HG03460 (cell line): ENCODE measurements at regions not wholly inside any gene's neighbourhood (a gene's known extent, or its start where the extent isn't known, plus 50 kb on each side); places are given as distances from the start of the nearest gene placed in this dataset.
"Not testable (repeated sequence)": the region's sequence is repeated elsewhere in the genome, so short reads cannot be mapped to it uniquely, and the experiment has no call there.

Experiments
- ATAC-seq: cut with Tn5 transposase; IDR thresholded peaks from one replicate; pipeline ENCODE4 v1.9.1; 2021; ENCODE audit not compliant: unreplicated experiment

DNA sequence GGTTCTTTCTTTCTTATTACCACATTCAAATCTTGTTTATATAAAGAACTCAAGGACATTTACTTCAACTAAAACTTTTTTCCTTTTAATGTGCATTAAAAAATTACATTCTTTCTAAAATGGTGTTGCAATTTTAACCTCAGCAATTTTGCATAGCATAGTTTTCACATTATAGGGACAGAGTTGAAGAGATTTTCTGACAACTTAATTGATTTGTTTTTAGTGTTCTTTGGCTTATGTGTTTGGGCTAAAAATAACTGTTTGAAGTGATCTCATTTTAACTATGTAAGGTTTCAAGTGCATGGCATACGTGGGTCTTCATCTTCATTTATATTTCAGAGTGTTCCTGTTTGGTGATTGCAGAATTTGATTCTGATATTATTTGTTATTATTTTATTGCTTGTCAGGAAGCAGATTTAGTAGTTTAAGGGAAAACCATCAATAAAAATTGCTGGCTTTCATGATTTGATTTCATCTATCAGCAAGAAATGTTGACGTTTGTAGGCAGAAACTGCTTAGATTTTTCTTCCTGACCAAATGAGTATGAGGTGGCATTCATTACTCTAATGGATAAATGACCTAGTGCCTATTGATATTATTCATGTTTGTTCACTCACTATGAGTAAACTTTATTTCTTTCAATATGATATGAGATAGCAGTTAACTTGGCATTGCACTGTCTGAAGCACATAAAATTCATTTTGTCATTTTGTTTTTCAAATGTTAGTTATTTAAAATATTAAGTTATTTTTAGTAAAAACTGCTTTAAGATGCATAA is 398.4 kb downstream of the NUP35 start:
- no peak for ATAC-seq

DNA sequence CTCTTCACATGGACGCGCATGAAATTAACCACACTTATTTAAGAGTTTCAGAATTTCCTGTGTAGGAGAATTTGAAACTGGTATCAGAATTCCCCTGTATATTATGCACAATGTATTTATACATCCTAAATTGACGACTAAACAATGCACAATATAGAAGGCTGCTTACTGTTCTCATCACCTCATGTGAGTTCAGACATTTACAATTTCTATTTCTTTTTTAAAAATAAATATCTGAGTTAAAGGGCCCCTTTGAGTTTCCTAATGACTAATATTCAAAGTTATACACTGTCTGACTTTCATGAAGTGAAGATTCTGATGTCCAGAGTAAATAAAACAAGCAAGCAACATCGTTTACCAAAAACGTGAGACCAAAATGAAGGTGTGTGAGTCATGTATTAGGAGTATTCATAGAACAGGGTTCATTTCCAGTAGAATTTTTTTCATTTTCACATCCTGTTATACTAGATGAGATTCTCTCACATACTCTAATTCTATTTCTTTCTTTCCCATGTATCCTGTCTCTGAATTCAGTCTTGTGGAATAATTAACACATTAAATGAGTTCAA is 406.2 kb downstream of the NUP35 start:
- ATAC-seq = no peak

DNA sequence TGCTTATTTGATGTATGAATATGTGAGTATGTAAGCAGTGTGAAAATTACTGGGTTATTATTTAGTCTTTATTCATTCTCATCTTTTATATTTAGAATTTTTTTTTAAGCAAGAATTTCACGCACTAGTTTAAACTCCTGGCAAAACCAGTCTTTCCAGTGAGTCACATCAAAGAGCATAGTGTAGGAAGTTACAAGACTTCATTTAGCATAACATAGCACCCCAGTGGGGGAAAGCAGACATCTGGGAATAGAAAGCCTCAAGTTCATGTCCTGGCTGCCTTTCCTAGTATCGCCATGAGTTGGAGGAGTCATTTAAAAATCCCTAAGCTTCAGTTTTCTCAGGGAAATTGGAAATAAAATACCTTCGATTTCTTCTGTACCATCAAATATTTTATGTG is 408.3 kb downstream of the NUP35 start:
- ATAC-seq = no peak

DNA sequence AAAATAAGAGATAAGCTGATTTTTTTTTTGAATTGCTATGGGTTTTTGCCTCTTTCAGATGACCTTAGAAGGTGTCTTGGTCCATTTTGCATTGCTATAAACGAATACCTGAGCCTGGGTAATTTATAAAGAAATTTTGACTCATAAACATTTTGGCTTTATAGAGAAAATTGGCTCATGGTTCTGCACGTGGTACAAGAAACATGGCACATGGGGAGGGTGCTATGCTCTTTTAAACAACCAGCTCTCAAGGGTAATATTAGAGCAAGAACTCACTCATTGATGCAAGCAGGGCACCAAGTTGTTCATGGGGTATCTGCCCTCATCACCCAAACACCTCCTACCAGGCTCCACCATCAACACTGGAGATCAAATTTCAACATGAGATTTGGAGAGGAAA is 408.8 kb downstream of the NUP35 start:
- ATAC-seq = no peak

DNA sequence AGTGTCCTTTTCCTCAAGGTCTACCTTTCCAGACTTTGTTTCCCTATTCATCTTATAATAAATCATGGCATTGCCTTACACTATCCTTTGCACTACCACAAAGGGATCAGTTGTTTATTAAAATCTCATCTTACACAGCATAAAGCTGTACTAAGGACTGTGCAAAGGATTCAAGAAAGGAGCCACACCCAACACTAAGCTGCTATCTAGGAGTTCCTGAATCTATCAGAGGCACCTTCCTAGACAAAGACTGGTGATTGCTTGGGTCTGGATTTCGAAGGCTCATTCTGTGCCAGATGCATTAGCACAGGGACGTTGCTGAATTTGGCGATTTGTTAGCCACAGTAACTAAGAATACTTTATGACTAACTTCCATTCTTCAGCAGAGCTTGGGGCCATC is 412.0 kb downstream of the NUP35 start:
- ATAC-seq = no peak

DNA sequence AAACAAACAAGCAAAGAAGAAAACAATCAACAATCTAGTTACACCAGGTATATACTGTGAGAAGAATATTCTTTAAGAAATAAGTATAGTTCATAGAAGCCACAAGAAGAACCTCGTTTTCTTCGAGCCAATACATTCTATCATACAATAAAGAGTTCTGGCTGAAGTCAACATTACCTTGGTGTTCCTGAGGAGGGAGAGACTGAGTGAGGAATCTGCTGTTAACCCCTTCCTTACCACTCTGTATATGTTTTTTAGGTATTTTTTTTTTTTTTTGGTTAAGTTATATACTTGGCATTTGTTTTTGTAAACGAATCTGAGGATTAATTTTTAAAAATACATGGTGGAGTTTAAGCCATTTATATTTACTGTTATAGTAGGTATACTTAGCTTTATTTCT is 412.5 kb downstream of the NUP35 start:
- no peak for ATAC-seq

DNA sequence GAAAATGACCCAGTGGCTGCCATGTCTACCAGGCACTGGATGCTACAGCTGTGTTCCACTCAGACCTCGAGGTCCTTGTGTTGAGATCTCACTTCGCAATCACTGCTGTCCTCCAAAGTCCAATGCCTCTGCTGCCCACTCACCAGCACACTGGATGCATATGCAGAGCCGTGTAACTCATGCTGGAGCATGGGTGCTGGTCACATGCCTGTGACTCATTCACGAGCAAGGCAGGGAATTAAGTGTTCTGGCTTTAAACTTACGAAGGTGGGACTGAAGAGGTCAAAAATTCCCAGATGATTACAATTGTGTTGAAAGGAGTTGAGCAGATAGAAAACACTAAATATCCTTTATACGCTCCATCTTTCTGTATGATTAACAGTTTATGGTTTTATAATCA is 417.5 kb downstream of the NUP35 start:
- no peak for ATAC-seq

DNA sequence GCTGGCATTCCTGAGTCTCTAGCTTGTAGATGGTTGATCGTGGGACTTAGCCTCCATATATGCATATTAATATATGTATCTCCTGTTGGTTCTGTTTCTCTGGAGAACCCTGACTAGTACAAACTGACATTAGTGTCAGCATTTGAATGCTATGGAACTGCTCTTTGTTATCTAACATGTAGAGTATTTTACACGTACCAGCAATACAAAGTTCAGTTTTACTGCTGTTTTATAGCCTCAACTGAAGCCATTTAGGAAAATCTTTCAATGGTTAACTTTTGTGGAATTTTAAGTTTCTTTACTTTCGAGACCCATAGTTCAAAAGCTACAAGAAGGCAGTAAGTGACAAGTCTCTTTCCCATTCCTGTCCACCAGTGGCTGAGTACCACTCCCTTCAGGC is 418.4 kb downstream of the NUP35 start:
- no peak for ATAC-seq

DNA sequence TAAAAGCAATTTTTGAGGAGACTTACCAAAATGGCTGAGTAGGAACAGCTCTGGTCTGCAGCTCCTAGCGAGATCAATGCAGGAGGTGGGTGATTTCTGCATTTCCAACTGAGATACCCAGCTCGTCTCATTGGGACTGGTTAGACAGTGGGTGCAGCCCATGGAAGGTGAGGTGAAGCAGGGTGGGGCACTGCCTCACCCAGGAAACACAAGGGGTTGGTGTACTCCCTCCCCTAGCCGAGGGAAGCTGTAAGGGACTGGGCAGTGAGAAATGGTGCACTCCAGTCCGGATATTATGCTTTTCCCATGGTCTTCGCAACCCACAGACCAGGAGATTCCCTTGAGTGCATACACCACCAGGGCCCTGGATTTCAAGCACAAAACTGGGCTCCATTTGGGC is 419.0 kb downstream of the NUP35 start:
- no peak for ATAC-seq

DNA sequence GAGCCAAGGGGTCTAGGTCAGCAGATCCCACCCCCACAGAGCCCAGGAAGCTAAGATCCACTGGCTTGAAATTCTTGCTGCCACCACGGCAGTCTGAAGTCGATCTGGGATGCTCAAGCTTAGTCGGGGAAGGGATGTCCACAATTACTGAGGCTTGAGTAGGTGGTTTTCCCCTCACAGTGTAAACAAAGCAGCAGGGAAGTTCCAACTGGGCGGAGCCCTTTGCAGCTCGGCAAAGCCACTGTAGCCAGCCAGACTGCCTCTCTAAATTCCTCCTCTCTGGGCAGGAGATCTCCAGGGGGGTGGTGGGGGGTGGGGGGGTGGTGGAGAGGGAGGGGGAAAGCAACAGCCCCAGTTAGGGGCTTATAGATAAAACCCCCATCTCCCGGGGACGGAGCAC is 419.5 kb downstream of the NUP35 start:
- no peak for ATAC-seq

DNA sequence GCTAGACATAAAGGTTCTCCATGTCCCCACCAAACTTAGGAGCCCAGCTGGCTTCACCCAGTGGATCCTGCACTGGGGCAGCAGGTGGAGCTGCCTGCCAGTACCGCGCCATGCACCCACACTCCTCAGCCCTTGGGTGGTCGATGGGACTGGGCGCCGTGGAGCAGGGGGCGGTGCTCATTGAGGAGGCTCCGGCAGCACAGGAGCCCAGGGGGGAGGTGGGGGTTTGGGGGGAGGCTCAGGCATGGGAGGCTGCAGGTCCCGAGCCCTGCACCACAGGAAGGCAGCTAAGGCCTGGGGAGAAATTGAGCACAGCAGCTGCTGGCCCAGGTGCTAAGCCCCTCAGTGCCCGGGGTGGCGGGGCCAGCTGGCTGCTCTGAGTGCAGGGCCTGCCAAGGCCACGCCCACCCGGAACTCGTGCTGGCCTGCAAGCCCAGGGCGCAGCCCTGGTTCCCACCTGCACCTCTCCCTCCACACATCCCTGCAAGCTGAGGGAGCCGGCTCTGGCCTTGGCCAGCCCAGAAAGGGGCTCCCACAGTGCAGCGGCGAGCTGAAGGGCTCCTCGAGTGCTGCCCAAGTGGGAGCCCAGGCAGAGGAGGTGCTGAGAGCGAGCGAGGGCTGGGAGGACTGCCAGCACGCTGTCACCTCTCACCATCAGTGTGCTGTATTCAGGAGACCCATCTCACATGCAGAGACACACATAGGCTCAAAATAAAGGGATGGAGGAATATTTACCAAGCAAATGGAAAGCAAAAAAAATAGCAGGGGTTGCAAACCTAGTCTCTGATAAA is 422.5 kb downstream of the NUP35 start:
- ATAC-seq = not testable (repeated sequence)

DNA sequence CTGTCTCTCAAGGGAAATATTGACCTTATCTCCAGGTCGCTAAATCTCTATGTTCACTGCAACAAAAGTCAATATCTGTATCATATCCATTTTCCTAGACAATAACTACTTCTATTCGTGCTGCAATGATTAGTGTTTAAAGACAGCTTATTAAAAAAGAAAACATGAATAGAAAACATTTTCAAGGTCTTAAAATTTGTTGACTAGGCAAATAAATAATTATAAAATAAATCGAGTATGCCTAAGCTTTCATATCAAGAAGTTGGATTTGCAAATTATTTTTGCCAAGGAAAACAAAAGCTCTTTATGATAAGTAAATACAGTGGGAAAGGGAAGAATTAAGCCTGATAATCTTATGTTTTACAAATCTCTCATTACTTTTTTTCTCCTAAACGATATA is 428.5 kb downstream of the NUP35 start:
- no peak for ATAC-seq

DNA sequence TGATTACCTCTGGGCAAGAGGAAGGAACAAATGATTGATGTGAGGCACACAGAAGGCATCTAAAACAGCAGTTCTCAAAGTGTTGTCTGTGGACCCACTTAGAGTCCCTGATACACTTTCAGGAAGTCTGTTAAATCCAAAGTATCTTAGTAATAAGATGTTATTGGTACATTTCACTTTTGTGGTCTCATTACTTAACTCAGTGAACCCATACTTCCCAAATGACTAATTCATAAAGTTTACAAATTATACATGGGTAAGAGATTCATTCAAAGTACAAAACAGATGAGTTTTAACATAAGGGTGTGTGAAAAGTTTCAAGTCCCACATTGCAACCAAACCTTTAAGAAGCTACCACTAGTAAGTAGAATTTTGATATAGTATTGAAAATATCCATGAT is 440.5 kb downstream of the NUP35 start:
- no peak for ATAC-seq

DNA sequence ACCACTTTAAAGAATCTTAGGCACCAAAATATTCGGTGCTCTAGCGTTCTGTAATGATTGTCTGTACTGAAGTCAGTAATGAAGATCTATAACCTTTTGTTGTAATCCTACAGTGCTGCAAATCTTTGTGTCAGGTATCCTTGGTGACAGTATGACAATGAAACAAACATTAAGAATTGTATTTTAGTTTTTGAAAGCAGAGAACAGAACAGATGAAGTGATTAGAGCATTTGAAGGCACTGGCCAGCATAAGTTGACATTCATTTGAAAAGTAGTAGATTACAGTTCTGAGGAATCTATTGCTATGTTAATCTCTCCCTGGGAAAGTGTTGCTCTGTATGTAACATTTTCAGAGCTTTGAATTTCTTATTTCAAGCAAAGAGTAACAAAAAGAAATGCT is 451.2 kb downstream of the NUP35 start:
- no peak for ATAC-seq

DNA sequence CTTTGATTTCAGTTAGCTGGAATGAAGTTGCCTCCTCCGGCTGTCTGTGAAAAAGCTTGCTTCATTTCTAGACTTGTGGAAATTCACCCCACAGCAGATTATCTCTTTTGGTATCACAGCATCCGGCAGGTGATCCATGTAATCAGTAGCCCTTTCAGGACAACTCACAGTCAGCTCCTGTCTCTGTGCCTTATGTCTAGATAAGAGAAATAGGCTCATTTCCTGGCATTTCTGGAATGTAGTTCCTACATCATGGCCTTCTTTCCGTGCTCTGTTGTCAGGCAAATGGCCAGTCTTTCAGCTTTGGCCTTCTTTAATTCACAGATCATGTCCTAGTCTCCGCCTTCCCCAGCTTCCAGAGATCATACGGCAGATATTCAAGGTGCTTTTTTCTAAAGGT is 455.4 kb downstream of the NUP35 start:
- no peak for ATAC-seq

DNA sequence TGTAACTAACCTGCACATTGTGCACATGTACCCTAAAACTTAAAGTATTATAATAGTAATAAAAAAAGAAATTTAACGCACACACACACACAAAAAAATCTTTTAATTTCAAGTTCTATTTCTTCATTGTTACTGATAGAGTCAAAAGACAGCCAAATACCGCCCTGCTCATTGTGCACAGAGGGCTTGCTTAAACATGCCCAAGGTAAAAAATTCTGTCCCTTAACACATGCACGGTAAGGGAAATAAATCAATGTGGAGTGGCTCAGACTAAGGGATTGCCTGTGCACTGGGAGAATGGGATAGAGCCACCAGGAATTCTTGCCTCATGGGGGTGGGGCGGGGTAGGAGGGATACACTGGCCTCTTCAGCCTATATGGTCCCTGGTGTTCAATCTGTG is 468.0 kb downstream of the NUP35 start:
- ATAC-seq = no peak

DNA sequence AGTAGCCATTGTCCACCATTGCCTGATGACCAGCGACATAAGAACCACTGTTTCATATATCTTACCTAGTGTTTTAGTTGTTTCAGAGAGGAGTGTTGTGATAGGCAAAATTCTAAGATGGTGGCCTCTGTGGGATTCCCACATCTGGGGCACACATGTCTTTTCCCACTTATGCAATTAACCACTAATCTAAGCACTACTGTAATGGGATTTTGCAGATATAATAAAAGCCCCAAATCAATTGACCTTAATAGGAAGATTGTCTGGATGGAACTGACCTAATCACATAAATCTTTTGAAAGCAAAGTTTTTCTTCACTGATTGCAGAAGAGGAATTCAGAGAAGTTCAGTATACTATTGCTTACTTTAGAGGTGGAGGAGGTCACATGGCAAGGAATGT is 469.9 kb downstream of the NUP35 start:
- ATAC-seq = no peak

DNA sequence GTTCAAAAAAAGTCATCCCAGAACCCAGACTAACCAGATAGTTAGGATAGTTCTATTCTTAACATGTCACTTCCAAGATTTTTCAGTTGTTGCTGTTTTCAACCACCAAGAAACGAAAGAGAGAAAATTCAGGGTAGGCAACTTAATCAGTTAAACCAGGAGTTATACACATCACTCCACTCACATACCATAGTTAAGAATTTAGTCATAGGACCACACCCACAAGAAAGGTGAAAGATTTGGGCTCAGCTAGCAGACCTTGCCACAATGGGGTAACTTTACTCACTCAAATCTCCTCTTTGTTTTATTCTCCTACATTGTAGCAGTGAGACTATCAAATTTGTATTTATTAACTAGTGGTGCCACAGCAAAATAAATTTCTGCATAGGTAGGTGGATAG is 473.6 kb downstream of the NUP35 start:
- no peak for ATAC-seq

DNA sequence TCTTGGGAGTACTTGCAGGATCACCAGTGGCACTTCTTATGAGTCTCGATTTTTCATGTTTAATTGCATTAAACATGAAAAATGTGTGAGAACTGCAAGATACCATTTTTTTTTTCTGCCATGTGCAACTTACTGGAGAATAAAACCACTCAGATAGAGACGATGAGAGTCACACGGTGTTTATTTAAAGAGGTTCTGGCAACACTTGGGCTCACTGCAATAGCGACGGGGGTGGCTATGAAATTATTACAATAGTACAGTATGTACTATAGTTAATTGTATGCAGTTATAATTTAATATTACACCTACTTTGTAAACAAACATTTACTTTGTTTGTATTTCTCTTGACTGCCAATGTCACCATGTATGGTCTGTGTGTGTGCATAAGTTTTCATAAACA is 479.8 kb downstream of the NUP35 start:
- no peak for ATAC-seq

DNA sequence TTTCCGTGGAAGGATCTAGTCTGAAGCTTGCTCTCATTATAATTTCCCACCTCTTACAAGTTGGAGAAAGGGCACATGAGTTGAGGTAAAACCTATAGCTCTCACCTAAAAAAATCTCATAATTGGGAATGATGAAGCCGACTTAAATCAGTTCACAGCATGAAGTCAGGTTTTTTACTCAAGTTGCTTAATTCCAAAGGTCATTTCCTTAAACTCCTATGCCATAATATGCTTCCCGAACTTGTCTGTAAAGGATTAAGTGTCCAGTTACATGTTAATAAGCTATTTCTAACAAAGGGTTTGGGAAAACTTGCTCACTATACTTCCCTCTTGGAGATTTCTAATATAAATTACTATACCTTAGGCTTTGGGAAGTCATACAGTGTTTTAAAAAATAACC is 481.2 kb downstream of the NUP35 start:
- ATAC-seq = no peak

DNA sequence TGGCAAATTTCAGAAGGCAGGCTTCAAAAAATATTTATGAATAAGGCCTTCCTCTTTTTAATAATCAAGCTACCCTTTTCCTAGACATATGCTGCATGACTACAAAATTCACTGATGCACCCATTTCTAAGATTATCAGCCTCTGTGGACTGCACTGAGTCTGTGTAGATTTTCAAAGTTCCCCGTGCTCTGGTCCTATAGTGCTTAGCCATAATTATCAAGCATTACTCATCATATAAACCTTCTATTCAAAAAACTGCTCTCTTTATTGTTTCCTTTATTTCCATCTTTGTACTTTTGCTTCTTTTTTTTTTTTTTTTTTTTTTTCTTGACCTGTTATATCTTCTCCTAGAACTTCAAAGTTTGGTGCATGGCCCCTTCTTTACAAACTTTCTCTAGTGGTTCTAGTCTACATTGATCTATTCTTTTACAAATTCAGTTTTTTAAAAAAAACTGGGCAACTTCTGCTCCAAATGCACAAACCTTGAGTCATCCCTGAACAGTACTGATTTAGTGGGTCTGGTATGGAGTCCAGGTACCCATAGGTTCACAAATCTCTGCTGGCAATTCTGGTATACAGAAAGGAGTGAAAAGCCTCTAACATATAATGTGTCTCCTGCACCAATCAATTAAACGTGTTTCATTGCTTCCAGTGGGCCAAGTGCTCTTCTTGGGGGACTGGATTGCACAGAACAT is 481.9 kb downstream of the NUP35 start:
- ATAC-seq = no peak

DNA sequence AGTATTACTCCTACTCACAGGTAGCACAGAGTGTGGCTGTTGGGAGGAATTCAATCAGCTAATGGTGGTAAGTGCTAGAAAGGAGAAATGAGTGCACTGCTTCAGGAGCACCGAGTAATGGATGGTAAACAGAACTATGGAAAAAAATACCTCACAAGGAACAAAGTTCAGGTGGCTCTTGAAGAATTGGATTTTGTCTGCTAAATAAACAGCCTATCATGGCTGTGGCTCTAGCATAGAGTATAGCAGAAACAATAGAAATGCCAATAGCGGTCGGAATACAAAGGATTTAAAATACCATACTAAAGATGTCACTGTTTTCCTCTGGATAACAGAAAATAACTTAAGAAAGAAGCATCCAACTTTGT is 482.5 kb downstream of the NUP35 start:
- ATAC-seq = no peak
